K562 (cell line): ENCODE measurements at regions not wholly inside any gene's neighbourhood (a gene's known extent, or its start where the extent isn't known, plus 50 kb on each side); places are given as distances from the start of the nearest gene placed in this dataset.

Source experiments
- ATAC-seq: fragments of 200-7000 bp; cut with Tn5 transposase; 3 replicates; pipeline ENCODE4 v1.9.1; 2020; ENCODE audit warnings: moderate library complexity
- BruUV-seq: library from RNA; stranded (reverse); fragments of 400-500 nt; replicated peaks from 2 replicates; lab custom pipeline; 2021; lab: Mats Ljungman, UMichigan
- CTCF ChIA-PET: fragments of 300-600 bp; formaldehyde crosslinking; extraction: SDS; loops from one replicate; lab custom pipeline; 2021; ENCODE audit warnings: low intra/inter-chr PET ratio; lab: Yijun Ruan, JAX
- POLR2A ChIA-PET: fragments of 300-600, 350-650 bp; sonication (Branson Sonifier 250); formaldehyde crosslinking; extraction: SDS; loops from one replicate; lab custom pipeline; 2021; ENCODE audit warnings: antibody characterized with exemption, inconsistent platforms; lab: Yijun Ruan, JAX
- DNase-seq, 4 experiments: peaks; one replicate each; pipeline versions ENCODE4 v3.0.0 to v3.0.0-alpha.2; 2011 to 2018; ENCODE audit warnings: low spot score in 3 of 4, mixed read lengths in 3 of 4; ENCODE audit errors: extremely low read depth in 1 of 4
- FAIRE-seq: peaks from 2 replicates; lab custom pipeline; 2011; peaks lifted over from hg19 to GRCh38; lab: Jason Lieb, UNC
- H2AFZ ChIP-seq: 2 replicates; pipeline ENCODE4 v1.6.0; 2011; ENCODE audit warnings: low read depth, low read length, control low read depth, inconsistent platforms
- H3K27ac ChIP-seq: fragments of 200-600 bp; 3 replicates; pipeline ENCODE4 v1.8.0; 2011; ENCODE audit warnings: low read depth, mild to moderate bottlenecking, control low read depth, inconsistent platforms, low read length, moderate library complexity, mixed read lengths; ENCODE audit errors: extremely low read depth
- H3K27me3 ChIP-seq, 2 experiments: fragments of 300-600 bp in 1 of 2; 2 replicates in 1 of 2; 3 replicates in 1 of 2; pipeline versions ENCODE4 v1.6.0 to v1.8.0; 2011; ENCODE audit warnings: inconsistent platforms in 2 of 2, low read length in 2 of 2, mild to moderate bottlenecking in 1 of 2, mixed read lengths in 1 of 2, moderate library complexity in 1 of 2; ENCODE audit not compliant: control insufficient read depth in 2 of 2, insufficient read depth in 2 of 2
- H3K36me3 ChIP-seq: fragments of 300-600 bp; 3 replicates; pipeline ENCODE4 v1.8.0; 2011; ENCODE audit warnings: mild to moderate bottlenecking, low read length, inconsistent platforms; ENCODE audit not compliant: control insufficient read depth, insufficient read depth
- H3K4me1 ChIP-seq, 2 experiments: fragments of 200-600 bp in 1 of 2; replicated peaks in 1 of 2; 2 replicates in 1 of 2; 3 replicates in 1 of 2; pipeline versions ENCODE4 v1.5.1 to v1.8.0; 2011; ENCODE audit warnings: inconsistent platforms in 2 of 2, low read length in 2 of 2, mild to moderate bottlenecking in 1 of 2, mixed read lengths in 1 of 2, moderate library complexity in 1 of 2; ENCODE audit not compliant: control insufficient read depth in 2 of 2, insufficient read depth in 2 of 2
- H3K4me2 ChIP-seq: 2 replicates; pipeline ENCODE4 v1.6.1; 2011; ENCODE audit warnings: low read length, control low read depth, inconsistent platforms, mixed read lengths; ENCODE audit not compliant: insufficient read depth
- H3K4me3 ChIP-seq: fragments of 200-600 bp; sonication (generic), shearing (Covaris generic); 2 replicates; pipeline ENCODE4 v1.5.1; 2016; ENCODE audit warnings: control low read depth, inconsistent platforms
- H3K79me2 ChIP-seq: fragments of 200-600 bp; 3 replicates; pipeline ENCODE4 v1.8.0; 2011; ENCODE audit warnings: low read length, inconsistent platforms; ENCODE audit not compliant: control insufficient read depth, insufficient read depth
- H3K9ac ChIP-seq, 2 experiments: 2 replicates each; pipeline versions ENCODE4 v1.6.0 to v1.6.1; 2011; ENCODE audit warnings: low read depth in 2 of 2, low read length in 2 of 2, control low read depth in 1 of 2, inconsistent platforms in 1 of 2, mild to moderate bottlenecking in 1 of 2, mixed read lengths in 1 of 2; ENCODE audit not compliant: insufficient read depth in 1 of 2
- H3K9me1 ChIP-seq: one replicate; pipeline ENCODE4 v1.6.0; 2011; ENCODE audit warnings: inconsistent platforms, mild to moderate bottlenecking, low read length, moderate library complexity; ENCODE audit not compliant: control insufficient read depth, insufficient read depth
- H3K9me3 ChIP-seq: replicated peaks from 2 replicates; pipeline ENCODE4 v1.5.1; 2011; ENCODE audit warnings: low read depth, low read length, inconsistent platforms; ENCODE audit not compliant: control insufficient read depth, insufficient read depth
- H4K20me1 ChIP-seq: replicated peaks from 2 replicates; pipeline ENCODE4 v1.6.1; 2011; ENCODE audit warnings: low read length, inconsistent platforms, mixed read lengths; ENCODE audit not compliant: control insufficient read depth, insufficient read depth
- CSDE1 ChIP-seq, 2 experiments: fragments of 450-650 bp; IDR thresholded peaks; 2 replicates each; pipeline ENCODE4 v1.6.1; 2016; ENCODE audit warnings: mild to moderate bottlenecking in 1 of 2
- DDX20 ChIP-seq: fragments of 450-650 bp; IDR thresholded peaks from 2 replicates; pipeline ENCODE4 v1.6.1; 2016; ENCODE audit warnings: missing genetic modification characterization, low read depth, mild to moderate bottlenecking, missing compliant biosample characterization, moderate library complexity
- E2F5 ChIP-seq: sonication (generic); formaldehyde crosslinking; IDR thresholded peaks from 2 replicates; pipeline ENCODE4 v1.8.0; 2022; ENCODE audit warnings: mild to moderate bottlenecking, missing genetic modification reagents
- GTF2F1 ChIP-seq: IDR thresholded peaks from 2 replicates; pipeline ENCODE4 v1.6.1; 2011; ENCODE audit warnings: low read depth, low read length, improper control_type of control experiment
- JUND ChIP-seq, 2 experiments: IDR thresholded peaks; 2 replicates in 1 of 2; 3 replicates in 1 of 2; pipeline ENCODE4 v1.6.1; 2011; ENCODE audit warnings: borderline replicate concordance in 2 of 2, low read depth in 2 of 2, low read length in 2 of 2, improper control_type of control experiment in 1 of 2, missing biosample characterization in 1 of 2, missing genetic modification characterization in 1 of 2, missing genetic modification reagents in 1 of 2
- NCOA4 ChIP-seq: fragments of 450-650 bp; IDR thresholded peaks from 2 replicates; pipeline ENCODE4 v1.6.1; 2018; ENCODE audit warnings: mild to moderate bottlenecking; ENCODE audit not compliant: partially characterized antibody
- POLR2AphosphoS5 ChIP-seq: IDR thresholded peaks from 2 replicates; pipeline ENCODE4 v1.6.1; 2011; ENCODE audit warnings: mild to moderate bottlenecking, low read depth, low read length, moderate library complexity; ENCODE audit not compliant: control insufficient read depth, insufficient read depth
- STAT5B ChIP-seq: fragments of 250-450 bp; sonication (Bioruptor Pico); IDR thresholded peaks from 2 replicates; pipeline ENCODE4 v1.8.0; 2021; ENCODE audit warnings: mild to moderate bottlenecking, inconsistent platforms
- TSHZ1 ChIP-seq: fragments of 250-450 bp; sonication (Bioruptor Pico); IDR thresholded peaks from 2 replicates; pipeline ENCODE4 v1.4.0; 2020; ENCODE audit warnings: mild to moderate bottlenecking, moderate library complexity
- ZNF174 ChIP-seq: fragments of 250-450 bp; sonication (Bioruptor Pico); IDR thresholded peaks from 2 replicates; pipeline ENCODE4 v1.4.0; 2020; ENCODE audit warnings: mild to moderate bottlenecking
- WGBS: fragments of 100-300 bp; shearing (Covaris generic); methylation state at CpG from one replicate; pipeline ENCODE4 v1.1.6; 2016; ENCODE audit warnings: low coverage, mixed read lengths; ENCODE audit not compliant: insufficient coverage; ENCODE audit errors: missing lambda C conversion rate; 5-methylcytosine and 5-hydroxymethylcytosine counted together
- in situ Hi-C: fragments of 300-500 bp; cut with MboI; formaldehyde crosslinking; loops from 4 replicates; pipeline ENCODE4 v1.15.0; 2018; ENCODE audit warnings: inconsistent platforms, mixed read lengths
- intact Hi-C: fragments of 100-400 bp; cut with micrococcal nuclease; formaldehyde crosslinking; loops from 2 replicates; pipeline ENCODE4 v1.14.2; 2022
- TF ChIP-seq, protein P1 (sequence below): fragments of 450-650 bp; IDR thresholded peaks from 2 replicates; pipeline ENCODE4 v1.6.1; 2018; ENCODE audit warnings: mild to moderate bottlenecking, low read depth; ENCODE audit not compliant: partially characterized antibody
- TF ChIP-seq, protein P2 (sequence below), 3 experiments: fragments of 200-800 bp in 1 of 3; sonication (Bioruptor generic) in 1 of 3; sonication (generic) in 1 of 3; formaldehyde crosslinking in 1 of 3; IDR thresholded peaks; 2 replicates each; pipeline versions ENCODE4 v1.6.1 to v1.8.0; 2016 to 2022; ENCODE audit warnings: mild to moderate bottlenecking in 2 of 3, missing compliant biosample characterization in 2 of 3, missing genetic modification characterization in 2 of 3, missing genetic modification reagents in 1 of 3
- TF ChIP-seq, protein P3 (sequence below): fragments of 450-650 bp; formaldehyde crosslinking; IDR thresholded peaks from 2 replicates; pipeline ENCODE4 v1.4.0; 2020; ENCODE audit warnings: mild to moderate bottlenecking, moderate library complexity

GRCh38 chrX:96361844-96362243 lies 322.8 kb upstream of the DIAPH2 start:
- no peaks in the 10 kb centered on the region for H3K4me1 ChIP-seq
- H3K4me3 ChIP-seq = no peak overlapping the region
- H3K27ac ChIP-seq = no peak overlapping the region
- no peaks in the 10 kb centered on the region for H3K27me3 ChIP-seq
- H2AFZ ChIP-seq = no peak overlapping the region
- H3K9me1 ChIP-seq = no peaks in the 10 kb centered on the region
- no peak overlapping the region for H3K9ac ChIP-seq
- H3K36me3 ChIP-seq = no peaks in the 10 kb centered on the region
- POLR2A ChIA-PET = no interaction called here
- 0% methylated on average over 3 of the region's 3 CpGs for WGBS
- intact Hi-C loops (no loop called here), in situ Hi-C loops (no loop called here)
- no peaks in the 10 kb centered on the region for H4K20me1 ChIP-seq
- H3K9me3 ChIP-seq = no peaks in the 10 kb centered on the region
- CTCF ChIA-PET = no interaction called here
- DNase-seq (no peak), ATAC-seq (no peak), FAIRE-seq (no peak)
- H3K79me2 ChIP-seq = no peaks in the 10 kb centered on the region
- H3K4me2 ChIP-seq = no peak overlapping the region
- no TSS peak for BruUV-seq
- TF ChIP-seq, protein P1, sequence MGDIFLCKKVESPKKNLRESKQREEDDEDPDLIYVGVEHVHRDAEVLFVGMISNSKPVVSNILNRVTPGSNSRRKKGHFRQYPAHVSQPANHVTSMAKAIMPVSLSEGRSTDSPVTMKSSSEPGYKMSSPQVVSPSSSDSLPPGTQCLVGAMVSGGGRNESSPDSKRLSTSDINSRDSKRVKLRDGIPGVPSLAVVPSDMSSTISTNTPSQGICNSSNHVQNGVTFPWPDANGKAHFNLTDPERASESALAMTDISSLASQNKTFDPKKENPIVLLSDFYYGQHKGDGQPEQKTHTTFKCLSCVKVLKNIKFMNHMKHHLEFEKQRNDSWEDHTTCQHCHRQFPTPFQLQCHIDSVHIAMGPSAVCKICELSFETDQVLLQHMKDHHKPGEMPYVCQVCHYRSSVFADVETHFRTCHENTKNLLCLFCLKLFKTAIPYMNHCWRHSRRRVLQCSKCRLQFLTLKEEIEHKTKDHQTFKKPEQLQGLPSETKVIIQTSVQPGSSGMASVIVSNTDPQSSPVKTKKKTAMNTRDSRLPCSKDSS = no peak
- TF ChIP-seq STAT5B (CRISPR knock-in tag) (no peak), JUND (IDR thresholded peaks at IDR 0.05; ENCODE audit: borderline replicate concordance, low read depth, low read length) (no peak), JUND (tag; IDR thresholded peaks at IDR 0.05; ENCODE audit: borderline replicate concordance, low read depth, low read length) (no peak), TSHZ1 (CRISPR knock-in tag) (no peak), DDX20 (tag) (no peak), GTF2F1 (no peak), POLR2AphosphoS5 (no peak), NCOA4 (no peak), CSDE1 (IDR thresholded peaks at IDR 0.05) (no peak), E2F5 (CRISPR knock-in tag) (no peak), ZNF174 (CRISPR knock-in tag) (no peak)
- TF ChIP-seq, protein P2, sequence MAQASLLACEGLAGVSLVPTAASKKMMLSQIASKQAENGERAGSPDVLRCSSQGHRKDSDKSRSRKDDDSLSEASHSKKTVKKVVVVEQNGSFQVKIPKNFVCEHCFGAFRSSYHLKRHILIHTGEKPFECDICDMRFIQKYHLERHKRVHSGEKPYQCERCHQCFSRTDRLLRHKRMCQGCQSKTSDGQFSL (CRISPR knock-in tag; IDR thresholded peaks at IDR 0.05) = no peak
- TF ChIP-seq, protein P2 (tag; IDR thresholded peaks at IDR 0.05) = no peak
- TF ChIP-seq, protein P3, sequence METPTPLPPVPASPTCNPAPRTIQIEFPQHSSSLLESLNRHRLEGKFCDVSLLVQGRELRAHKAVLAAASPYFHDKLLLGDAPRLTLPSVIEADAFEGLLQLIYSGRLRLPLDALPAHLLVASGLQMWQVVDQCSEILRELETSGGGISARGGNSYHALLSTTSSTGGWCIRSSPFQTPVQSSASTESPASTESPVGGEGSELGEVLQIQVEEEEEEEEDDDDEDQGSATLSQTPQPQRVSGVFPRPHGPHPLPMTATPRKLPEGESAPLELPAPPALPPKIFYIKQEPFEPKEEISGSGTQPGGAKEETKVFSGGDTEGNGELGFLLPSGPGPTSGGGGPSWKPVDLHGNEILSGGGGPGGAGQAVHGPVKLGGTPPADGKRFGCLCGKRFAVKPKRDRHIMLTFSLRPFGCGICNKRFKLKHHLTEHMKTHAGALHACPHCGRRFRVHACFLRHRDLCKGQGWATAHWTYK (CRISPR knock-in tag) = no peak
